Activated effector memory CD4-positive, alpha-beta T cell treated with Interleukin-2 at 50 U/mL for 16 hours (primary cell): ENCODE measurements at regions not wholly inside any gene's neighbourhood (a gene's known extent, or its start where the extent isn't known, plus 50 kb on each side); places are given as distances from the start of the nearest gene placed in this dataset.
"Not testable (repeated sequence)": the region's sequence is repeated elsewhere in the genome, so short reads cannot be mapped to it uniquely, and the experiment has no call there.

Source experiments
- DNase-seq: peaks from one replicate; pipeline ENCODE4 v3.0.0-alpha.2; 2020

- no peak for DNase-seq
Observed at GRCh38 chr5:109574985-109575384, 114.7 kb upstream of the MAN2A1 start.

GRCh38 chr5:109573766-109574165 lies 116.0 kb upstream of the MAN2A1 start:
- no peak for DNase-seq

- DNase-seq, result no peak
Observed at GRCh38 chr5:109573256-109573655, 116.5 kb upstream of the MAN2A1 start.

- DNase-seq, result no peak
Observed at GRCh38 chr5:109571785-109572184, 117.9 kb upstream of the MAN2A1 start.

DNA sequence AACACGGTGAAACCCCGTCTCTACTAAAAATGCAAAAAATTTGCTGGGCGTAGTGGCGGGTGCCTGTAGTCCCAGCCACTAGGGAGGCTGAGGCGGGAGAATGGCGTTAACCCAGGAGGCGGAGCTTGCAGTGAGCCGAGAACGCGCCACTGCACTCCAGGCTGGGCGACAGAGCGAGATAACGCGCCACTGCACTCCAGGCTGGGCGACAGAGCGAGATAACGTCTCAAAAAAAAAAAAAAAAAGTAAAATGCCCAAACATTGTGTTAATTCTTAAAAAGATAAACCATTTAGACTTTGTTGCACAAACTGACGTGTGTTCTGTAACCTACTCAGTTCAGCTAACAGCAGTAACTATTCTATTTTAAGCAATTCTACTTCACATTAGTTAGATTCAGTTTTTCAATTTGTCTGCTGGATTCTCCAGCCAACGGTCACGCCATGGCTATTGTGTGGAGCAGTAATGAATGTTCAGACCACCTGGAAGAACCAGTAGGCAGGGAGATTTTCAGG lies 119.3 kb upstream of the MAN2A1 start:
- no peak for DNase-seq

- DNase-seq, result no peak
Observed at GRCh38 chr5:109567374-109568044, 122.2 kb upstream of the MAN2A1 start.

DNA sequence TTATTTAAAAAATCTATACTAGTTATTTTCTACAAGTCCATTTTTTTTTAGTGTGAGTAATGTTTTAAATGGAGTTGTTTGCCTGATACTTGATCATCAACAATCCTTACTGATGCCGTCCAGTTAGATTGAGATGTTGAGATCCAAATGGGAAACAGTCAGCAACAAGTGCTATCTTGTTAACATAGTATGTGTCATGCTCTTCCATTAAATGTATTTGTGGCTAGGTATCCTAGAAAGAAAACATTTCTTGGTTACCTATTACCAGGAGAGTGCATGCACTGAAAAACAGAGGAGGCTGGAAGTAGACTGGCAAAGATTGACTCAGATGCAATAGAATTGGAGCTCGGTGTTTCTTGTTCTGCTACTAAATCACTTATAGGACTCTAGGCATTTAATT lies 123.4 kb upstream of the MAN2A1 start:
- DNase-seq, result no peak

DNA sequence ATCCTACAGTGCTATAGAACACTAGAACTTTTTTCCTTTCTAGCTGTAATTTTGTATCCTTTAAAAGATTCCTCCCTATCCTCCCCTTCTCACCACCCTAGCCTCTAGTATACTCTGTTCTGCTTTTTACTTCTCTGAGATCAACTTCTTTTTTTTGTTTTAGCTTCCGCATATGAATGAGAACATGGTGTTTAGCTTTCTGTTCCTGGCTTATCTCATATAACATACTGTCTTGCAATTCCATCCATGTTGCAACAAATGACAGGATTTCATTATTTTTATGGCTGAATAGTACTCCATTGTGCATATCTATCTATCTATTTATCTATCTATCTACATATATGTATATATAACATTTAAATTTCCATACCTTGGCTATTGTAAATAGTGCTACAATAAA lies 126.0 kb upstream of the MAN2A1 start:
- no peak for DNase-seq

GRCh38 chr5:109563189-109563588 lies 126.5 kb upstream of the MAN2A1 start:
- no peak for DNase-seq

DNA sequence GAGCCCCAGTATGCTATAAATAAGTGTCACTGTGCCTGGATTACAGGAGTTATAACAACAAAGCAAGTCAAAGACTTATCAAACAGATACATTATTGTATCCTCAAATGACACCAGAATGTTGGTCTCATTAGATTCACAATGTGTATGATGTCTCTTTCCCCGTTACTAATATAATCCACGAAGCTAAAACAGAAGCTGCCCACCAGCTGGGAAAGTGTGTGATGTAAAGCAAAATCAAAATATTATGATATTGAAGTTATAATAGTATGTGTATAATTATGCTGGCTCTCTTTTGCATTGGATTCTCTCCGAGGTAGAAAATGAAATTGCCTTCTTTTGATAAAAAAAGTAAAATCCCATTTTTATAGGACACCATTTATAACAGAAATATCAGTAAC lies 127.3 kb upstream of the MAN2A1 start:
- DNase-seq, result no peak

- DNase-seq, result no peak
Observed at GRCh38 chr5:109561447-109561846, 128.3 kb upstream of the MAN2A1 start.

DNA sequence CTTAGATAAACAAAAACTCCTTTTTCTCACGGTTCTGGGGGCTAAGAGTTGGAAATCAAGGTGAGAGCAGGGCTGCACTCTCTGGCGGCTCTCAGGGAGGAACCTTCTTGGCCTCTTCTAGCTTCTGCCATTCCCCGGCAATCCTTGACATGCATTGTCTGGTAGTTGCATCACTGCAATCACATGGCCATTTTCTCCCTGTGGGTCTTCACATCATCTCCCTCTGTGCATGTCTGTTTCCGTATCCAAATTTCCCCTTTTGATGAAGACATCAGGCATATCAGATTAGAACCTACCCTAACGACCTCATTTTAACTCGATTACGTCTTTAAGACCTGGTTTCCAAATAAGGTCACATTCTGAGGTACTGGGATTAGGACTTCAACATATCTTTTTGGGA lies 129.2 kb upstream of the MAN2A1 start:
- no peak for DNase-seq

GRCh38 chr5:109558952-109559351 lies 130.8 kb upstream of the MAN2A1 start:
- no peak for DNase-seq

DNA sequence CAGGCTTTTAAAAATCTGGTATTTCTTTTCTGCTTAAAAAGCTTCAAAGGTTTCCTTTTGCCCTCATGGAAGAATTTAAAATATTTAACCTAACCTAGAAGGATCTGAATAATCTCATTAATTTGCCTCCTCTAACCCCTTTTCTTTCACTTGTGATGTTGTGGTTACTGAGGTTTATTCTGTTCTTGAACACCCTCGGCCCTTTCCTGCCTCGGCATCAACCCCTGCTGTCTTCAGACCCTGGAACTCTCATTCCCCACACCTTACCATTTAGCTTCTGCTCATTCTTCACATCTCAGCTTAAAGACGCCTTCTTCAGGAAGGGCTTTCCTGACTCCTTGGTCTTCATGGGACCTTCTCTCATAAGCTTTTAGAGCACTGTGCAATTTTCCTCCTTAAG lies 131.4 kb upstream of the MAN2A1 start:
- no peak for DNase-seq

- no peak for DNase-seq
Observed at GRCh38 chr5:109553846-109554245, 135.9 kb upstream of the MAN2A1 start.

DNA sequence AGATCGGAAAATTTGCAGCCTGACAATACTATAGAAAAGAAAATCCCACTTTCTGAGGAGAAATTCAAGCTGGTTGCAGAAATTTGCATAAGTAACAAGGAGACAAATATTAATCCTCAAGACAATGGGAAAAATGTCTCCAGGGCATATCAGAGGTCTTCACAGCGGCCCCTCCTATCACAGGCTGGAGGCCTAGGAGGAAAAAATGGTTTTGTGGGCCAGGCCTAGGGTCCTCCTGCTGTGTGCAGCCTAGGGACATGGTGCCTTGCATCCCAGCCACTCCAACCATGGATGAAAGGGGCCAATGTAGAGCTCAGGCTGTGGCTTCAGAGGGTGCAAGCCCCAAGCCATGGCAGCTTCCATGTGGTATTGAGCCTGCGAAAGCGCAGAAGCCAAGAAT lies 138.5 kb upstream of the MAN2A1 start:
- not testable (repeated sequence) for DNase-seq

- no peak for DNase-seq
Observed at GRCh38 chr5:109550077-109550476, 139.7 kb upstream of the MAN2A1 start.

DNA sequence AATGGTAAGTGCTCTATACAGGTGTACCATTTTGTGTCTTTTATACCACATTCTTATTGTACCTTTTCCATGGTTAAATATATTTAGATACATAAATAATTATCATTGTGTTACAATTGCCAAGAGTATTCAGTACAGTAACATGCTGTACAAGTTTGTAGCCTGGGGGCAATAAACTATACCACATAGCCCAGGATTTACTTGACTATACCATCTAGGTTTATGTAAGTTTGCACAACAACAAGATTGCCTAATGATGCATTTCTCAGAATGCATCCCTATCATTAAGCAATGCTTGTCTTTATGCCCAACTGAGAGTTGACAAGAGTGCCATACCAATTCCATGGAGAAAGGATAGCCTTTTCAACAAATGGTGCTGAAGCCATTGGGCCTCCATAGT lies 136.7 kb upstream of the PJA2 start:
- no peak for DNase-seq

GRCh38 chr5:109544873-109545272 lies 135.1 kb upstream of the PJA2 start:
- not testable (repeated sequence) for DNase-seq

- not testable (repeated sequence) for DNase-seq
Observed at GRCh38 chr5:109538692-109539091, 128.9 kb upstream of the PJA2 start.

- not testable (repeated sequence) for DNase-seq
Observed at GRCh38 chr5:109535090-109535489, 125.3 kb upstream of the PJA2 start.

GRCh38 chr5:109533751-109534272 lies 124.0 kb upstream of the PJA2 start:
- no peak for DNase-seq

- DNase-seq, result no peak
Observed at GRCh38 chr5:109532773-109533364, 123.1 kb upstream of the PJA2 start.

DNA sequence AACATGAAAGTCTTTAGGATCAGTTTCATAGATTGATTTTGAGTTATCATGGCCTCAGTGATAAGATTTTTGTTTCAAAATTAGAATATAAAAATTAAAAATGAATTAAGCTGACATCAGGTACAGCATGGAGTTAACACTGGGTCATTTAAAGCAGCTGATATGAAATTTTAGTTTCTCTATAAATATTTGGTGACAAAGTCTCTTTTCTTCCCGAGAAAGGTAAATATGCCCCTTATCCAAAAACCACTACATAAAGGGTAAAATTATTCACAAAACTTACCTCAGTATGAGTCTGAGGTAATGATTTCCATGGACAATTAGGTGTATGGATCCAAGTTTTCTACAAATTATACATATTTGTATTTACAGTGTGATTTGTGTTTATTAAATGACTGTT lies 121.5 kb upstream of the PJA2 start:
- no peak for DNase-seq

GRCh38 chr5:109529987-109530386 lies 120.2 kb upstream of the PJA2 start:
- no peak for DNase-seq
